RPMI7951 (cell line): ENCODE measurements at regions not wholly inside any gene's neighbourhood (a gene's known extent, or its start where the extent isn't known, plus 50 kb on each side); places are given as distances from the start of the nearest gene placed in this dataset.
"Not testable (repeated sequence)": the region's sequence is repeated elsewhere in the genome, so short reads cannot be mapped to it uniquely, and the experiment has no call there.

Experiments used
- DNase-seq: peaks from one replicate; pipeline ENCODE4 v3.0.0-alpha.2; 2012; ENCODE audit warnings: low read depth

DNA sequence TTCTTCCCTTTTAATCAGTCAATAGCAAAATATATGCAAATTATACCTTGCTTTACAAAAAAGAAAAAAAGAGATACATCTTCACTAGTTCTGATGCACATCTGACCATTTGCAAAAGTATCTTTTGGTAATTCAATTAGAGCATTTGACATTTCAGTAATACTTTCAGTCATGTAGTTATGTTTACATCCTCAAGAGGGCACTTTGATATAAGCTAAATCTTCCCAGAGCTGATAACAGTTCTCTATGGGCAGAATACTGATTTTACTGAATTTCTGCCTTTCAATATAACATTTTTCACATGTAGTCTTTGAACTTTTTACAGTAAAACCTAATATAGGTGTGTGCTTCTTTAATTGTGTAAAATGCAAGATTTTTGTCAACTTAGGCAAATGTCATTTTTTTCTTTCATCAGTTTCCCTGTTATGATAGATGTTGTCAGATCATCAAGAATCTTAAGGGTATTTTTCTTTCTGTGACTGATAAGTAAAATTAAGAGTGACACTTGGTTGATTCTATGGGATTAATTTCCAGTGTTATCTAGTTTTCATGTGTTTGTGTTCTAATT lies 703.5 kb upstream of the SEMA3D start:
- DNase-seq, result peak; percentile 5

DNA sequence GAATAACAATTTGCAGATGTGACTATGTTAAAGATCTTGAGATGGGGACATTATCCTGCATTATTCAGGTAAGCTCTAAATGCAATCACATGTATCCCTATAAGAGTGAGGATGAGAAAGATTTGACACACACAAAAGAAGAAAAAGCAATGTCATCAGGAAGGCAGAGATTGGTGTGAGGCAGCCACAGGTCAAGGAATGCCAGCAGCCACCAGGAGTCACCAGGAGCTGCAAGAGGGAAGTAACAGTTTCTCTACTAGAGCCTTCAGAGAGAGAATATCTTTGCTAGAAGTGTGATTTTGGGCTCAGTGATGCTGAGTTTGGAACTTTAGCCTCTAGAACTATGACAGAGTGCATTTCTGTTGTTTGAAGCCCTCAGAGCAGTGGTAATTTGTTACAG lies 700.3 kb upstream of the SEMA3D start:
- no peak for DNase-seq

DNA sequence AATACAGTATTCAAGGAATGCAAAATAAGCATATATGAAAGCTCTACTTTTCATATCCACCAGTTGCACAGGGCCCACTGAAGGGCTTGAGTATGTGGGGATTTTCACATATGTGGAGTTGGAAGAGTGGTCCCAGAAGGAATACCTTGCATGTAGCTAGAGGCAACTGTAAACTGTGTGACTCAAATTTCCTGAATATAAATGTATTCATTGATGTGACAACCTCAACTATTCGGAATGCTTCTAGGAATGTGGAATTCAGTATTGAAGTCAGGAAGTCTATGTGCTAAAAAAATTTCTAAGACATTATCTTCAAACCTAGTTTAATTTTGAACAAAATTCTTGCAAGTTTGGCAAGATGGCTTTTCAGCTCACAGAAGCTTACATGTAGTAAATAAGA lies 695.5 kb upstream of the SEMA3D start:
- DNase-seq, result peak; percentile 4

DNA sequence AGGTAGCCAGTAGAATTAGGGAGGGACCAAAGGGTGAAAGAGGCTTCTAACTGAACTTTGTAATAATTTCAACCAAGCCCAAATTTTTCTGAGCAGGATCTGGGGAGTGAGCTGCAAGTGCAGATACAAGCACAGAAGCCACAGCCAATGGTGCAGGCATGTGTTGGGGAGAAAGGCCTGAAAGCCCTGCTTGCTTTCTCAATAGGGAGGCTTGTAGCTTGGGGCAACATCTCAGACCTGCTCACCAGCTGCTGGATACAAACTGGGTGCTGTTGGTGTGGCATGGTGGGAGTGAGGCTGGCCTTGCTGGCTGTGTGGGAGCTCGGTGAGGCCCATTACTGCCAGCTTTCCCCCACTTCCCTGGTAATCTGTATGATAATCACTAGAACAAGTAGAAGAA lies 688.5 kb upstream of the SEMA3D start:
- DNase-seq, result no peak

DNA sequence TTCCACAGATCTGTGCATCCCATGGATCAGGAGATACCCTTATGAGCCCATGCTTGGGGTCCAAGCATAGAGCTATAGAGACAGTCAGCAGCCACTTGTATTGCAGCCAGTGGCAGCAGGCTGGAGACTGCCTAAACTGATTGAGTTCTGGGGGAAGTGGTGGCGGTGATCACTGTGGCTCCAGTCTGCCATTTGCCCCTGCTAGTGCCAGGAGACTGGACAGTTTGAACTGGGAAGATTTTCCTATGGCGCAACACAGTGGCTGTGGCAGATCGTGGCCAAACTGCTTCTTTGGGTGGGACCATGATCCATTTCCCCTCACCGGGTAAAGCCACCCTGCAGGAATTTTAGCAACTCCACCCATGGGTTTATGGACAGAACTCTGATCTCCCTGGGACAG lies 679.7 kb upstream of the SEMA3D start:
- DNase-seq, result no peak

DNA sequence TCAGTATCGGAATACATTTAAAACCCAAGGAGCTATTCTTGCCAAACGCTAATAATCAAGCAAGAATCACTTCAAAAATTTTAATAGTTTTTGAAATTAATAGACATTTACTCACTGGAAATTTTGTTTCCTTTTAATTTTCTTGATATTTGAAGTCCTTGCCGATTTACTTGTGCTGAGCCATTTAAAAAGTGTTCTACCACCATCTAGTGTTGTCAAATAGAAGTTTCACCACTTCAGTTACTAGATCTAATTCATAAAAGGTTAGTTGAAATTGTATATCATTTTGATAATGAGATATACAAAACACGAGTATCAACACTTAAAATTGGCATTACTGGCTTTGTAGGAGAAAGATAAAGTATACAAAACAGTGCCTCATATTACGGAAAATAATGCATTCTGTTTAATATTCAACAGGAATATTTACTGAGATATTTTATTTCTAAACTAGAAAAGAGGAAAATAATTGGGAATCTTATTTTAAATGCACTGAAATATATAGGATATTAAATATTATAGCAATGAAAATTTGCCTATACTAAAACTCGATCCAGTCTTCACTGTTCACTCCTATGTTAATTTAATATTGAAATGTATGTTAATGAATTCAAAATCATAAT lies 664.8 kb upstream of the SEMA3D start:
- DNase-seq, result peak; percentile 7

DNA sequence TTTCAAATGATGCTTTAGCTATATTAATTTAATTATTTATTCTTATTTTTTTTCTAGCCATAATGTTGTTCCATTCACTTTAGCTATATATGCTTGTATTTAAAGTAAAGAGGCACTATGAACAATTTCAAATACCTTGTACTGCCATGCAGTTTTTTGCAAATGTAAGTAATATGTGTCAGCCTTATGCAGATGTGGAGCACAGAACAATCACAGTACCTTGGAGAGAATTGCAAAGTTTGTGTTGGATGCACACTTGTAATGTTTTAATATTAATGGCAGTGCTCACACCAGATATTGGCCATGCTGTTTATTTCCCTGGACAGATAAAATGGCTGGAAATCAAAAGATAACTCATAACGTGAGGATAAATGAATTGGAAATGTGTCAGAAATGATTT lies 663.5 kb upstream of the SEMA3D start:
- DNase-seq, result no peak

DNA sequence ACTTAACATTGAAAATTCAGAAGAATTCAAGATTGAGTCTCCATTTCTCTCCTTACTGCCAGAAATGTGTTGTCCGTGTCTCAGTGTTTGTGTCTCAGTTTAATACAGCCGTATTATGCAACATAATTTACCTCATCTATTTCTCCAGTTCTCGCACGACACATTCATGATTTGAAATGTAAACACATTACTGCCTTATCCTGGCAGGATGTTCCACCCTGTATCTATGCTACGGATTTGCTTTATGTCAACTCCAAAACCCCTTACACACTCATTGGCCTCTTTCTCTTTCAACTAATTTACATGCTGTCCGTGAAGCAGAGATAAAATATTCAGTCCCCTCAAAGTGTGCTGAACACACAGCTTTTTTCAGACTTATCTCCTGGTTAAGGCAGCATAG lies 653.7 kb upstream of the SEMA3D start:
- no peak for DNase-seq

DNA sequence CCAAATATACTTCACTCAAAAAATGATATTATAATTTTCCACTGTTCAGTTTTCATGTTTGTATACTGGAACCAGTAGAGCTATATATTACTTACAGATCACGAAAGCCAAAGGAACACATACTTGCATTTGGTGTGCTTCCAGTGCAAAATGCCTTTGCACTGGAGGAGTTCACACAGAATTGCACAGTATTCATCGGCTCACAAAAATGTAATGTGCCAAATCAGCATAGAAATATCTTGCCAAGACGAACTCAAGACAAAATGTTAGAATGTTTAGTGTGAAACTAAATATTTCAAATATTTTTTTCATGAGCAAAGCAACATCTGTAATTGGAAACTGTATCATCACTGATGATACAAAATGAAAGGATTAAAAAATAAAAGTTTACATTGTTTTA lies 646.2 kb upstream of the SEMA3D start:
- DNase-seq, result no peak

DNA sequence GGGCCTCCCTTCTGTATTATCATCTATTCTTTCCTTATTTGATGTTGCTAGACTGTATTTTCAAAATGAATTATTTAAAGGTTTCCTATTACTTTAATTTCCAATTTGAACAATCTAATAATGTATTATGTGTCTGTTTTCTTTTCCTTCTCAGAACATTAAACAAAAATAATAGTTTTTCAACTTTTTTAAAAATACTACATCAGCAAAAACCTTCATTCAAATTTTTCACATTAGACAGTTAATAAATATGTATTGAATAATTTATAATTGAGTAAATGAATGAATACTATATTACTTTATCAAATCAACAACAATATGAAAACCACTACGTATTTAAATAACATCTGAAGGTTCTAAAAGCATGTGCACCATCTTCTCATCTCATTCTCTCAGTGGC lies 644.1 kb upstream of the SEMA3D start:
- no peak for DNase-seq

DNA sequence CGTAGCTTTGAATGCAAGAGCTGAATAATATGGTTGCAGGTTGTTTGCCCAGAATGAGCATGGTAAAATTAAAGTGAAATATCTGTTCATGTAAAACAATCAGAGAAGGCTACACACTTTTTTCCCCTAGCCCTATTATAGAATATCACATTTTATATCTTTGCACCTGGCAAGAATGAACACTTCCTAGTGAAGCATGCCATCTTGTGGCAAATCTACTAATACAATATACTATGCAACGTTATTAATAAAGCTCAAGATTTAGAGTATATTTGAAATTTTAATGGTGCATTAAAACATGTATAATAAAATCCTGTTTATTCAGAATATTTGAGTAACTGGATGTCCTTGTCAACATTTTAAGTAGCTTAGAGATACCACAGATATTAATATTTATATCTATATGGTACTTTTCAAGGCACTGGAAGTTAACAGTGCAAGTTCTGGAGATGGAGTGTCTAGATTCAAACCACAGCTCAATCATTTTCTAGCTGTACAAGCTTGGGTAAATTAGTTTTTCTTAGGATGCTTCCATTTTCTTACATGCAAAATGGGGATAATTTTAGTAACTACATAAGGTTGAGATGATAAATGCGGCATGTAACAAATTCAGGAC lies 643.1 kb upstream of the SEMA3D start:
- DNase-seq, result no peak

DNA sequence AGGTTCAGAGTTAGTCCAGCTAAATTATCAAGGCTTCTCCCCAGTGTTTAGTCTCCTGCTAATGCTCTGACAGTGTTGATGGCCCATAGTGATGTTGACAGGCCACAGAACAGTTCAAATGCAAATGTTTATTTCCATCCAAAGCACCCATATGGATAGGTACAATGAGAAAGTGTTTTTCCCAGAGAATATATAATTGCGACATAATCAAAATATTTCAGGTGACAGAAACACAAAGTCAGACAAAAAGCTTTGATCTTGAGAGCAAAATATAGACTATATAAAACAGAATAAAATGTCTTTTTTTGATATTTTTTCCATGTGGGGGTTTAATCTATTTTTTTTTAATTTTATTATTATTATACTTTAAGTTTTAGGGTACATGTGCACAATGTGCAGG lies 642.3 kb upstream of the SEMA3D start:
- DNase-seq, result no peak

DNA sequence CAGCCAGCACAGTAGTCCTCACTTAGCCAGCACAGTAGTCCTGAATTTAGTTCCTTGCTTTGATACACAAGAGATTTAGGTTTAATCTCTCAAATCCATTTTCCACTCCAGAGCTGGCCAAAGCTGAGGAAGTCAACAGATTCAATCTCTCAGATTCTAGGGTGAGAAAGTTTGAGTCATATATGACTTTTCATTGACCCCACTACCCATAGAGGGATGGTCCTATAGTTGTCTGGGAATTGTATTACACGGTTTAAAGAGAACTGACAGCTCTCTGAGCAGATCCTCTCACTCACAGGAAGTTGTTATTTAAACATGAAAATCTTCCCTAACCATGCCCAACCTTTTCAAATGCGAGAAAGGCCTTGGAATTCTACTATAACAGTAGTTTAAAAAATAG lies 641.8 kb upstream of the SEMA3D start:
- DNase-seq, result peak; percentile 5

DNA sequence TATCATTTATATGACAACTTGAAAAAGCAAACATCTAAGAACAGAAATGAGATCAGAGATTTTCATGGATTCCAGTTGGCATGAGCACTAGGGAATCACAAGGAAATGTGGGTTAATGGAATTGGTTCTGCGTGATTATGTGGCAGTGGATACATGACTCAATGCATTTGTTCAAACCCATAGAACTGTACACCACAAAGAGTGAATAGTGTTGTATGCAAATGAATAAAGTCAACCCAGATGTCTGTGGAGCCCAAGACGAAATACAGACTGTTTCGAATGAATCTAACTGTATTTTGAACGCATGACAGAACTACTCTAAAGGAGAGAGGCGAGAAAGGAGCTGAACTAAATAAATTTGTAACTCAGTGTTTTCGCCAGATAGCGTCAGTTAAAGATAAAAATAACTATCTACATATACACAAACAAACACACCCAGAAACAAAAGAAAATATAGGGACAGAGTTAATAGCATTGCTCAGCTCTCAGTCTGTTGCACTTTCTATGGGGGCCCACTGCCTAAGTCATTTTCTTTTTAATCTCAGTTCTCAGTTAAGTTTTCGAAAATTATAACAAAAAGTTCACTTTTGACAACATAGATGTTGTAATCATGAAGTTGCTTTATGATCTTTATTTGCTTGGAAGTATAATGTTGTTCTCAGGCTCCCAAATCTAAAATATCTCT lies 636.7 kb upstream of the SEMA3D start:
- DNase-seq, result no peak

DNA sequence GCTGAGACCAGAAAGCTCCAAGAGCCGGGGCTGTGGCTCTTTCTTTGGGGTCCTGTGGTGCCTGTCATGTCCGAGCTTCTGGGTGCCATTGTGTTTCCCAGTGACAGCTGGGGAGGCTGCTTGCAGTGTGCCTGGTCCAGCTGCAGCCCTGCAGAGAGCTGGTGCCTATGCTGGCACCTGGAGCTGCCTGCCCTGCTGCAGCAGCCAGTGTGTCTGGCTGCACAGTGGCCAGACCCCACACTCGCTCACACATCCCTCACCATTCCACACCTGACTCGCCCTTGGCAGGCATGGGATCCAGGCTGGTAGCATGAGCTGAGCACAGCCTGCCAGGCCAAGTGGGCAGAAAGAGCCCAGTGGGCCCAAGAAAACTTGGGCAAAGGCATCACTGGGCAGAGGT lies 635.1 kb upstream of the SEMA3D start:
- DNase-seq, result no peak

DNA sequence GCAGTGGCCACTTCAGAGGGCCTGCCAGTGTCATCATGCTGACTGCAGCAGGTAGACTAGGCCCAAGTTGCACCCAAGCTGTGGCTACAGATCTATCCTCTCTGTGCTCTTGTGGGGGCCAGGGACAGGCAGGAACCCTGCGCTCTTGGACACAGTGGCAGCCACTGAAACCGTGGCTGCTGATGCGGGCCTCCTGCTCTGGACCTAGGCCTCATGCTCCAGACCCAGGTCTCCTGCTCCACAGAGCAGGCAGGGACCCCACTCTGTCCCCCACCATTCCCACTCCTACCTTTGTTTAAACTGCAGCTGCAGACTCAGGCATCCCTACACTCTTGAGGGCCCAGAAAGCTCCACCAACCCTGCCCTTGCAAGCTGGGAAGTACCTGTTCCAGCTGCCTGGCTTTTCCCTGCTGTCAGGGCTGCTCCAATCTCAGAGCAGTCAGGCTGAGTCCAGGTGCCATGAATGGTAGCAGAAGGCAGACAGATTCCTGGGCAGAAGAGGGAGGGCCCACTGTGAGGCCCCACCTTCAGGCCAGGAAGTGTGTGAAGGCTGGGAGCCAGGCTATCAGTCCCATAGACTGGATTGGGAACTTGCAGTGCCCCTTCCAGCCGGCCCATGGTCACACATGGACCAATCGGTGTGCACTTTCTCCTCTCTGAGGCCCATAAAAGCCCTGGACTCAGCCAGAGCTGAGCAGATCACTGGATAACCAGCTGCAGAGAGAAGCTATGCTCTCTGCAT lies 634.0 kb upstream of the SEMA3D start:
- no peak for DNase-seq

DNA sequence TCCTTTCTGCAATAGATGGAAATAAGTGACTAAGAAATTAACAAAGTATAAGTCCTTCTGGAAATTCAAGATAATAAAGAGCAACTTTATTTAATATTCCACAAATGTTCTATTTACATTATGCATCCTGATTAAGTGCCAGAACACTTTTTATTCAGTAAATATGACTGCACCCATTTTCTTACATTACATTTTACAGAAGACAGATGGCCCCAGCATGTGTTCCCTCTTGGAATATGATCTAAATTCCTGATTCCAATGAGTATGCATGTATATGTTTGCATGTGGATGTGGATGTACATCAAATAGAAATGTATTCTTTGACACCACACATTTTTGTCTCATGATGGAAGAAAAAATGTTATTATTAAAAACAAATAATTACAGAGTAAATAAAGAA lies 628.7 kb upstream of the SEMA3D start:
- no peak for DNase-seq

DNA sequence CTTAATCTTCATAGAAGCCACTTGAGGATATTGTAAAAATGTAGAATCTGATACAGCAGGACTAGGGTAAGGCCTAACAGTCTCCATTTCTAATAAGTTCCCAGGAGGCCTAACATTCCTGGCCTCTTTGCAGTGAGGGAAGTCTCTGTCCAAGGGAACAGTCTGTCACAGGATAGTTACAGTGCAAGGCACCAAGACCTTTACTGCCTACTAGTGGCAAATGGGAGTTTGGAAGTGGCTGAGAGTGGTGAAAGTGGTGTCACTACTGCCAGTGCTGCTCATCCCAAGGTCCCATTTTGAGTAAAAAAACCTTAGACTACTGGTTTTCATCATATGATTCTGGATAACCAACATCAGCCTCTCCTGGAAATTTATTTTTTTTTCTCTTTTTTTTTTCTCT lies 619.5 kb upstream of the SEMA3D start:
- DNase-seq, result no peak

DNA sequence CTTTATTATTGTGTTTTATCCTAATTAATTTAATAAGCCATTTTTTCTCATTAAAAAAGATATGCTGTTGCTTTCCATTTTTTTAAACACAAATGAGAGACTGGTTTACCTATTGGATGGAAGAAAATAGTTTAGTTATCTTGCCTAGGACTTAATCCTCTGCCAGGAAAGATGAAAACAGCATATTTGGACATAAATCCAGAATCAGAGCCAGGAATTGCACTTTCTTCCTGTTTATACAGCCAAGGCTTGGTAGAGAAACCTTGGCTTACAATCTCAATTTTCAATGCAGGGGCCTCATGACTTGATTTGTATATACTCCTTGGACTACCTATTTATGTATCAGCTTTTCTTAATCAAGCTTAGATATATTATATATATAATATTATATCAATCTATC lies 618.8 kb upstream of the SEMA3D start:
- DNase-seq, result no peak

DNA sequence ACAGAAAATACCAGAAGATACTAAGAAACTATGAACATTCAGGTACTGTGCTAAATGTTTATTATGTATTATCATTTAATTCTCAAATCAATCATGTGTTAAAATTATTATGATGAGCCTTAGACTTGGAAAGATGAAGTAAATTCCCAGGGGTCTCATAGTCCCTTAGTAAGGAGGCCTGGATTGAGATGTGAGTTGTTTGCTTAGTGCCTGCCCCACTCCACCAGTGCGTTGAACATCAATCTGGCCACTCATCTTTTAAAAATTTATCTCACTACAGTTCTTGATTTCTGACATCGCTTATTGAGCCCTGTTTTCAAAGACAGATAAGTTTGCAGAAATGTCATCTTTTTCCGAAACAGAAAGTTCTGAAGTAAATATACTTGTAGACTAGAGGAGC lies 618.4 kb upstream of the SEMA3D start:
- no peak for DNase-seq

DNA sequence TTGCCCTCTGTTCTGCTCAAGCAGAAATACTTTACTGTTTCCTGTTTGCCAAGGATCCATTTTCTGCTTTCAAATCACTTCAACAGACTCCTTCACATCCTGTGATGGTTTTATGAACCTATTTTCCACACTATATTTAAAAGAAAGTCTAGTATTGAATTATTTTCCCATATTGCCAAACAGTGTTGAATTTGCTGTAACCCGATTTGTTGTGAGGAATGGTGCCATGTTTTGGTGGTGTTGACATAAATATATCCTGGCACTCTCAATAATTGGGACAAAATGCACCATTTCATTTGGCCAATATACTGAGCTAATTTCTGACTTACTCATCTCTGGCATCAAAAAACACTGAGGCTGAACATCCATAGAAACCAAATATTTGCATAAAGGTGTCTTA lies 615.4 kb upstream of the SEMA3D start:
- DNase-seq, result no peak

DNA sequence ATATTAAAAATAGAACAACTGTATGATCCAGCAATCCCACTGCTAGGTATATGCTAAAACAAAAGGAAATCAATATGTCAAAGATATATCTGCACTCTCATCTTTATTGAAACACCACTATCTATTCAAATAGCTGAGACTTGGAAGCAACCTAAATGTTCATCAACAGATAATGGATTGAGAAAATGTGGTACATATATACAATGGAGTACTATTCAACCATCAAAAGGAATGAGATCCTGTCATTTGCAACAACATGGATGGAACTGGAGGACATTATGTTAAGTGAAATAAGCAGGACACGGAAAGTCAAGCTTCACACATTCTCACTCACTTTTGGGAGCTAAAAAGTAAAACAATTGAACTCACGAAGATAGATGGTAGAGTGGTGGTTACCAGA lies 610.1 kb upstream of the SEMA3D start:
- DNase-seq, result no peak

DNA sequence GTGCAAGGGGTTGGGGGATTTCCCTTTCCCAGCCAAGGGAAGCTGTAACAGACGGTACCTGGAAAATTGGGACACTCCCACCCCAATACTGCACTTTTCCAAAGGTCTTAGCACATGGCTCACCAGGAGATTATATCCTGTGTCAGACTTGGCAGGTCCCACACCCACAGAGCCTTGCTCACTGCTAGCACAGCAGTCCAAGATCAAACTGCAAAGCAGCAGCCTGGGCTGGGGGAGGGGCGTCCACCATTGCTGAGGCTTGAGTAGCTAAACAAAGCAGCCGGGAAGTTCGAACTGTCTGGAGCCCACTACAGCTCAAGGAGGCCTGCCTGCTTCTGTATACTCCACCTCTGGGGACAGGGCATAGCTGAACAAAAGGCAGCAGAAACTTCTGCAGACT lies 604.2 kb upstream of the SEMA3D start:
- DNase-seq, result not testable (repeated sequence)
